ENCODE measurements at regions not wholly inside any gene's neighbourhood (a gene's known extent, or its start where the extent isn't known, plus 50 kb on each side); places are given as distances from the start of the nearest gene placed in this dataset.

GRCh38 chr2:226358688-226359087 is 440.9 kb downstream of the IRS1 start:
- no peak overlapping the region for H3K4me3 Mint-ChIP-seq
- H3K27ac Mint-ChIP-seq: no peak overlapping the region
- no peaks in the 10 kb centered on the region for H3K9me3 Mint-ChIP-seq
- DNase-seq: no peak
- CTCF ChIA-PET: interaction anchor here (1.1 kb wide), 1 partner anchor 184 kb away, joined by 3 read pairs; no protein-coding TSS in a partner anchor
- no peaks in the 10 kb centered on the region for H3K36me3 Mint-ChIP-seq
- peaks cover 5% of the 10 kb centered on the region for H3K27me3 Mint-ChIP-seq
- H3K4me1 Mint-ChIP-seq: no peaks in the 10 kb centered on the region

GRCh38 chr2:226357816-226358215 is 441.8 kb downstream of the IRS1 start:
- H3K4me1 Mint-ChIP-seq: no peaks in the 10 kb centered on the region
- CTCF ChIA-PET: no interaction called here
- DNase-seq: no peak
- H3K9me3 Mint-ChIP-seq: no peaks in the 10 kb centered on the region
- H3K36me3 Mint-ChIP-seq: no peaks in the 10 kb centered on the region
- H3K4me3 Mint-ChIP-seq: no peak overlapping the region
- no peak overlapping the region for H3K27ac Mint-ChIP-seq
- H3K27me3 Mint-ChIP-seq: peaks cover 5% of the 10 kb centered on the region

GRCh38 chr2:226355600-226355999 is 444.0 kb downstream of the IRS1 start:
- Mint-ChIP-seq H3K36me3 (no peaks in the 10 kb centered on the region), H3K4me1 (no peaks in the 10 kb centered on the region), H3K9me3 (no peaks in the 10 kb centered on the region), H3K27me3 (peaks cover 5% of the 10 kb centered on the region), H3K4me3 (no peak overlapping the region), H3K27ac (no peak overlapping the region)
- no peak for DNase-seq
- CTCF ChIA-PET: no interaction called here

- Mint-ChIP-seq H3K27me3 (peaks cover 5% of the 10 kb centered on the region), H3K4me1 (no peaks in the 10 kb centered on the region), H3K9me3 (no peaks in the 10 kb centered on the region), H3K36me3 (no peaks in the 10 kb centered on the region), H3K4me3 (no peak overlapping the region), H3K27ac (no peak overlapping the region)
- no peak for DNase-seq
- CTCF ChIA-PET: interaction anchor here (0.6 to 1.1 kb wide), 2 partner anchors 448 to 464 kb away, joined by 3 to 4 read pairs; no protein-coding TSS in a partner anchor
These were observed 445.2 kb downstream of the IRS1 start for GRCh38 chr2:226354434-226354833.

DNA sequence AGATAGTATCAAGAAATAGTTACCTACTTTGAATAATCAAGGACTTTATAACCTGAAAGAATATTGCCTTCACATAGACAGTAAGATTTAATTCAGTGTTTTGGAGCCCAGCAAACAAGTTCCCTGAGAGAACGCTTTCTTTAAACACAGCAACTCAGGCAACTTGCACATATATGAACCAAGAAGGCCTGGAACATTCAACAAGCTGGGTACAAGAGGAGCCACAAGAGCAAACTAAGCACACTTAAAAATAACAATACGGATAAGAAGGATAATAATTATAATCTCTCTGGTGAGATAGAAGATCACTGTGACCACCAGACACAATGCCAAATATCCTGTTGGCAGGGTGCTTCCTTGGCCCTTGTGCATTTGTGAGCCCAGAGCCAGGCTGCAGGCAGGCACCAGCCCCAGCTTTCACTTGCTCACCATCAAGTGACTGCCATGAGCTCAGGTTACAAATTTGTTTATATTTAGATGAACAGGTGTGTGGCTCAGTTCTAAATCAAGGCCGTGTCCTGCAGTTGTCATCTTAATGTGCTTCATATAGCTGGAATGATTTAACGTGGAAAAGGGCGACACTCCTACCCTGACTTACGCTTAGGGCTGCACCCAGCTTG is 446.6 kb downstream of the IRS1 start:
- Mint-ChIP-seq H3K27me3 (peaks cover 5% of the 10 kb centered on the region), H3K4me3 (no peak overlapping the region), H3K27ac (no peak overlapping the region), H3K4me1 (no peaks in the 10 kb centered on the region), H3K36me3 (no peaks in the 10 kb centered on the region), H3K9me3 (no peaks in the 10 kb centered on the region)
- CTCF ChIA-PET: interaction anchor here (1.0 to 1.1 kb wide), 2 partner anchors 8 to 449 kb away, joined by 3 read pairs; no protein-coding TSS in a partner anchor
- DNase-seq: no peak

DNA sequence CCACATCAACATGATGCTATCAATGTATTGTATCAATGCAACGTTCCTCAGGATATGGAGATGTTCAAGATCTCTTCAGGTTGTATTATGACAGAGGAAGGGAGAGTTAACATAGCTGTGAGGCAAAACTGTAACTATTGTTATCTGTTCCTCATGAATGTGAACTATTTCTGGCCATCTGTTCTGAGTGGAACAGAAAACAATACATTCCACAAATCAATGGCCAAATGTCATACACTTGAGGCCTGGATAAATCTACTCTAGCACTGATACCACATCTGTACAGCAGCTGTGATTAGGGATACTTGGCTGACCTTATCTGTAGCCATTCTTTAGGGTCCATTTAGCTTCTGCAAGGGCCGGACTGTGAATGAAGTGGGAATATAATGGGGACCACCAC is 447.9 kb downstream of the IRS1 start:
- no peaks in the 10 kb centered on the region for H3K4me1 Mint-ChIP-seq
- peaks cover 5% of the 10 kb centered on the region for H3K27me3 Mint-ChIP-seq
- H3K4me3 Mint-ChIP-seq: no peak overlapping the region
- no peaks in the 10 kb centered on the region for H3K9me3 Mint-ChIP-seq
- no peak overlapping the region for H3K27ac Mint-ChIP-seq
- H3K36me3 Mint-ChIP-seq: no peaks in the 10 kb centered on the region
- no peak for DNase-seq
- CTCF ChIA-PET: no interaction called here

- CTCF ChIA-PET: no interaction called here
- no peak for DNase-seq
- Mint-ChIP-seq H3K4me3 (no peak overlapping the region), H3K36me3 (no peaks in the 10 kb centered on the region), H3K9me3 (no peaks in the 10 kb centered on the region), H3K27ac (no peak overlapping the region), H3K4me1 (no peaks in the 10 kb centered on the region), H3K27me3 (peaks cover 4% of the 10 kb centered on the region)
These were observed 460.0 kb downstream of the IRS1 start for GRCh38 chr2:226339616-226340015.

DNA sequence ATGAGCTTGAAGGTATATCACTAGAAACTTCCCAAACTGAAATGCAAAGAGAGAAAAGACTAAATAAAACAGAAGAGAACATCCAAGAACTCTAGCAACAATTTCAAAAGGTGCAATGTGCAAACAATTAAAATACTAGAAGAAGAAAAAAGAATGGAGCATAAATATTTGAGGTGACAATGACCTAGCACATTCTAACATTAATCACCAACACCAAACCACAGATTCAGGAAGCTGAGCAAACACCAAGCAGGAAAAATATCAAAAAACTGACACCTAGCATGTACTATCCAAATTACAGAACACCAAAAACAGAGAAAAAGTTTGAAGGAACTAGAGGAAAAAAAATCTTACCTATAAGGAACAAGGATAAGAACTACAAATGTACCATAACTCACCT is 460.8 kb downstream of the IRS1 start:
- H3K9me3 Mint-ChIP-seq: no peaks in the 10 kb centered on the region
- no peaks in the 10 kb centered on the region for H3K4me1 Mint-ChIP-seq
- DNase-seq: no peak
- H3K27me3 Mint-ChIP-seq: peaks cover 4% of the 10 kb centered on the region
- no peaks in the 10 kb centered on the region for H3K36me3 Mint-ChIP-seq
- CTCF ChIA-PET: interaction anchor here (1.5 kb wide), 1 partner anchor 111 kb away, joined by 3 read pairs; no protein-coding TSS in a partner anchor
- no peak overlapping the region for H3K4me3 Mint-ChIP-seq
- H3K27ac Mint-ChIP-seq: no peak overlapping the region

- no peak overlapping the region for H3K4me3 Mint-ChIP-seq
- H3K36me3 Mint-ChIP-seq: no peaks in the 10 kb centered on the region
- no peak overlapping the region for H3K27ac Mint-ChIP-seq
- no peaks in the 10 kb centered on the region for H3K4me1 Mint-ChIP-seq
- no peak for DNase-seq
- no peaks in the 10 kb centered on the region for H3K9me3 Mint-ChIP-seq
- H3K27me3 Mint-ChIP-seq: peaks cover 4% of the 10 kb centered on the region
- CTCF ChIA-PET: interaction anchor here (1.5 kb wide), 1 partner anchor 112 kb away, joined by 3 read pairs; no protein-coding TSS in a partner anchor
These were observed 461.5 kb downstream of the IRS1 start for GRCh38 chr2:226337941-226338600.

DNA sequence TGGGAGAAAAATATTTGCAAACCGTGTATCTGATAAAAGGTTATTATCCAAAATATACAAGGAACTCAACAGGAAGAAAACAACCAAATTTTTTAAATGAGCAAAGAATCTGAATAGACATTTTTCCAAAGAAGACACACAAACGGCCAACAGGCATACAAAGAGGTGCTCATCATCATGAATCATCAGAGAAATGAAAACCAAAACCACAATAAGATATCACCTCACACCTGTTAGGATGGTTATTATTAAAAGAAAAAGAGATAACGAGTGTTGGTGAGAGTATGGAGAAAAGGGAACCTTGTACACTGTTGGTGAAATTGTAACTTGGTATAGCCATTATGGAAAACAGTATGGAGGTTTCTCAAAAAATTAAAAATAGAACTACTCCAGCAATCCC is 463.3 kb downstream of the IRS1 start:
- no peaks in the 10 kb centered on the region for H3K36me3 Mint-ChIP-seq
- H3K4me1 Mint-ChIP-seq: no peaks in the 10 kb centered on the region
- no peak overlapping the region for H3K27ac Mint-ChIP-seq
- CTCF ChIA-PET: no interaction called here
- no peaks in the 10 kb centered on the region for H3K9me3 Mint-ChIP-seq
- no peak for DNase-seq
- H3K27me3 Mint-ChIP-seq: peaks cover 4% of the 10 kb centered on the region
- H3K4me3 Mint-ChIP-seq: no peak overlapping the region

GRCh38 chr2:226334981-226335720 is 464.5 kb downstream of the IRS1 start:
- H3K27me3 Mint-ChIP-seq: peaks cover 4% of the 10 kb centered on the region
- no peak for DNase-seq
- no peaks in the 10 kb centered on the region for H3K36me3 Mint-ChIP-seq
- CTCF ChIA-PET: no interaction called here
- no peak overlapping the region for H3K4me3 Mint-ChIP-seq
- no peaks in the 10 kb centered on the region for H3K4me1 Mint-ChIP-seq
- no peak overlapping the region for H3K27ac Mint-ChIP-seq
- H3K9me3 Mint-ChIP-seq: no peaks in the 10 kb centered on the region

- Mint-ChIP-seq H3K4me1 (no peaks in the 10 kb centered on the region), H3K27ac (no peak overlapping the region), H3K36me3 (no peaks in the 10 kb centered on the region), H3K27me3 (peaks cover 4% of the 10 kb centered on the region), H3K9me3 (no peaks in the 10 kb centered on the region), H3K4me3 (no peak overlapping the region)
- DNase-seq: no peak
- CTCF ChIA-PET: no interaction called here
These were observed 466.2 kb downstream of the IRS1 start for GRCh38 chr2:226333388-226333787.

- Mint-ChIP-seq H3K36me3 (no peaks in the 10 kb centered on the region), H3K9me3 (no peaks in the 10 kb centered on the region), H3K27ac (no peak overlapping the region), H3K4me3 (no peak overlapping the region), H3K27me3 (no peaks in the 10 kb centered on the region), H3K4me1 (no peaks in the 10 kb centered on the region)
- CTCF ChIA-PET: no interaction called here
- DNase-seq: no peak
These were observed 469.4 kb downstream of the IRS1 start for GRCh38 chr2:226330206-226330605.

GRCh38 chr2:226329180-226329579 is 470.4 kb downstream of the IRS1 start:
- CTCF ChIA-PET: no interaction called here
- no peaks in the 10 kb centered on the region for H3K36me3 Mint-ChIP-seq
- no peaks in the 10 kb centered on the region for H3K27me3 Mint-ChIP-seq
- H3K9me3 Mint-ChIP-seq: no peaks in the 10 kb centered on the region
- H3K27ac Mint-ChIP-seq: no peak overlapping the region
- no peak overlapping the region for H3K4me3 Mint-ChIP-seq
- no peak for DNase-seq
- no peaks in the 10 kb centered on the region for H3K4me1 Mint-ChIP-seq

- Mint-ChIP-seq H3K9me3 (no peaks in the 10 kb centered on the region), H3K4me3 (no peak overlapping the region), H3K27me3 (no peaks in the 10 kb centered on the region), H3K4me1 (no peaks in the 10 kb centered on the region), H3K36me3 (no peaks in the 10 kb centered on the region), H3K27ac (no peak overlapping the region)
- no peak for DNase-seq
- CTCF ChIA-PET: no interaction called here
These were observed 471.8 kb downstream of the IRS1 start for GRCh38 chr2:226327830-226328229.

Data from activated naive CD4-positive, alpha-beta T cell treated with anti-CD3 and anti-CD28 coated beads, Interleukin-2, amount 10 ng/mL, durations not matched to agents 7 days and 5 days (primary cell).